ENCODE measurements at regions not wholly inside any gene's neighbourhood (a gene's known extent, or its start where the extent isn't known, plus 50 kb on each side); places are given as distances from the start of the nearest gene placed in this dataset.
"Not testable (repeated sequence)": the region's sequence is repeated elsewhere in the genome, so short reads cannot be mapped to it uniquely, and the experiment has no call there.

- DNase-seq: no peak
Measured at GRCh38 chr3:194028434-194029004, 107.4 kb upstream of the HES1 start.

DNA sequence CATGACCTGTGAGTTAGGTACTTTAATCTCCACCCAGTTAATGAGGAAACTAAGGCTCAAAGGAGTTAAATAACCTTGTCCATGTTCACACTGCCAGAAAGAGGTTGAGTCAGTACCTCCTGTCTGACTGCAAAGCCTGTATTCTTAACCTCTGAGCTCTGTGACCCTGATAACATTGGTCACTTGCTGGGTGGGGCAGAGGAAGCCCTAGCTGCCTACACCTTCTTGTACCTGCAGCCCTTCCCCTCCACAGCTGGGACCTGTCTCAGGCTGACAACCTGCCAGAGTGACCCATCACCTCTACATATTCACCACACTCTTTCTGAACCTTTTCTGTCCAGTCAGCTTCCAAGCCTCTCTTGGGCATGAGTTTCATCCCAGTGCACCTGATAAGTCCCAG is 106.1 kb upstream of the HES1 start:
- no peak for DNase-seq

GRCh38 chr3:194030372-194030771 is 105.6 kb upstream of the HES1 start:
- DNase-seq: no peak

DNA sequence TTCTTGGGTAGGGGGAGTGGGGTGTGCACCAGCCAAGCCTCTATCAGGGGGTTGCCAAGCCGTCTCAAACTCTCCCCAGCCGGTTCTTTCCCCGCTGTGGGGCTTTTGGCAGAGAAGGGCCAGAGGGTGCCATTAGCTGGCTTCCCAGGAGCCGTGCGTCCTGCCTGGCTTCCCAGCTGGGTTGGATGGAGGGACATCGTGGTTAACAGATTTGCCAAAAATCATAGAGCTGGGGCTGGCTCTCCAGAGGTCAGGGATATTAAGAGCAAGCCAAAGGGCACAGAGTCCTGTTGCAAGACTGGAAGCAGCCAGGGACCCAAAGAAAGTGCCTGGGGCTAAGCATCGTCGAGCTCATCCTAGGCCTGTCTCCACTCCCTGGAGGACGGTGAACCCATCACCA is 104.6 kb upstream of the HES1 start:
- DNase-seq: no peak

GRCh38 chr3:194031867-194032635 is 103.9 kb upstream of the HES1 start:
- DNase-seq: no peak

- DNase-seq: no peak
Measured at GRCh38 chr3:194032828-194033435, 103.0 kb upstream of the HES1 start.

GRCh38 chr3:194034346-194035336 is 101.3 kb upstream of the HES1 start:
- no peak for DNase-seq

DNA sequence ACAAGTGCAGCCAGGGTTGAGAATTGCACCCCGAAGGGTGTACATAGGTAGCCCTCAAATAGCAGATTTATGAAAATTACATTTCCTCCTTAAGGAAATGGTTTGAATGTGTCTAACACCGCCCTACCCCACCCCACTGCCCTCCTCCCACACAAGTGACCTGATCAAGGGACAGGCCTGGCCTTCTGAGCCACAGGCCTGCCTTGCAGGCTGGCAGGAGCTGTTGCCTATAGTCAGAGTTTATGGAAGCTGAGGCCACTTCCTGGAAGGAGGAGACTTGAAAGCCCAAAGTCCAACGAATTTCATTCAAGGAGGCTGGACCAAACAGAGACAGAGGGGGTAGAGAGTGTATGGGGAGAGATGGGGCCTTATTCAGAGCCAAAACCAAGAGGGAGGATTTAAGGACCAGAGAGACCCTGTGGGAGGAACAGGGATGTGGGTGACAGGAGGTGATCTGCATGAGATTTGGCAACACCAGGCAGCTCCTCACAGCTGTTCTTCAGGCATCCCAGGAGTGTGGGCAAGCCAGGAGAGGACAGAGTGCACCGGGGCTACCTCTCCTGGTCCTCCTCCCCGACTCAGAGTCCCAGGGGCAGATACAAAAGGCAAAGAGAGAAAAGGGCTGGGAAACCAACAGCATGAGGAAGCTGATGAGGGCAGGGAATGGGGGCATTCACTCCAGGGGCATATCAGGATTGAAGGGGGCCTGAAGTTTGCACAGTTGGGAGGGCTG is 100.4 kb upstream of the HES1 start:
- no peak for DNase-seq

DNA sequence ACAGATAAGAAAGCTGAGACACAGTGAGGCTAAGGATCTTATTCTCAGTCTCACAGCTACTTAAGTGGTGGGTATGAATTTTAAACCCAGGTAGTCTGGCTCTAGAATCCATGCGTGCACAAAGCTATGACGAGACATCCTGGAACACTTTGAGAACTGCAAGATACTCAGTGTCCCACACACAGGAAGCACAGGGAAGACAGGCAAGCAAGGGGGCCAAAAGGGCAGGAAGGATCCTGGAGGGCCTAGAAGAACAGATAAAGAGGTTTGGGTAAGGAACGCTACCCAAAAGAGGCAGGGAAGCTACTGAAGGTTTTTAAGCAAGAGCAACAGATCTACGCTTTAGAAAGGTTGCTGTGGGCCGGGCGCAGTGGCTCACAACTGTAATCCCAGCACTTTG is 99.1 kb upstream of the HES1 start:
- no peak for DNase-seq

DNA sequence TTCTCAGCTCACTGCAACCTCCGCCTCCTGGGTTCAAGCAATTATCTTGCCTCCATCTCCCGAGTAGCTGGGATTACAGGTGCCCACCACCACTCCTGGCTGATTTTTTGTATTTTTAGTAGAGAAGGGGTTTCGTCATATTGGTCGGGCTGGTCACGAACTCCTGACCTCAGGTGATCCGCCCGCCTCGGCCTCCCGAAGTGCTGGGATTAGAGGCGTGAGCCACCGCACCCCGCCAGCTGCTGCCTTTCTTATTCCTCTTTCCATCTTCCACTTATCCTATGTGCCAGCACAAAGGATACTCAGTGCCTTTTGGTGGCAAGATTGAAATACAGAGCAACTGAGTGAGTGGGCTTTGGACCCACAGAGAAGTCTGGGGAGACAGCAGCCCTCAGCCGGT is 97.6 kb upstream of the HES1 start:
- DNase-seq: not testable (repeated sequence)

DNA sequence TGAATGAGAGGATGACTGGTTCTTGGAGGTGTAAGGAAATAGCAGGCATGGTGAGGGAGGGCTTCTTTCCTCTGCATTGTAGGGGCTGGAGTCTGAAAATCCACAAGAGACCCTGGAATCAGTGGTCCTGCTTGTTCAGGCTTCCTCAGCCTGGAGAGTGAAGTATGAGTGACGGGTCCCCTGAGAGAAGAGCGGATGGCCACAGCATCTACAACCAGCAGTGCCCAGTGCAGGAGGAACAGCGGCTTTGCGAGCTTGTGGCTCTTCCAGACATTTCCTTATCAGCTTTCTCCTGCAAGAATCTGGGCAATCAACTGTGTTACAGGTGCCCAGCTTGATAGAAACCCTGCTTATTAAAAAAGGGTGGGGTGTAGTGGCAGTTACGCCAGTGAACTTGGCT is 97.0 kb upstream of the HES1 start:
- no peak for DNase-seq

DNA sequence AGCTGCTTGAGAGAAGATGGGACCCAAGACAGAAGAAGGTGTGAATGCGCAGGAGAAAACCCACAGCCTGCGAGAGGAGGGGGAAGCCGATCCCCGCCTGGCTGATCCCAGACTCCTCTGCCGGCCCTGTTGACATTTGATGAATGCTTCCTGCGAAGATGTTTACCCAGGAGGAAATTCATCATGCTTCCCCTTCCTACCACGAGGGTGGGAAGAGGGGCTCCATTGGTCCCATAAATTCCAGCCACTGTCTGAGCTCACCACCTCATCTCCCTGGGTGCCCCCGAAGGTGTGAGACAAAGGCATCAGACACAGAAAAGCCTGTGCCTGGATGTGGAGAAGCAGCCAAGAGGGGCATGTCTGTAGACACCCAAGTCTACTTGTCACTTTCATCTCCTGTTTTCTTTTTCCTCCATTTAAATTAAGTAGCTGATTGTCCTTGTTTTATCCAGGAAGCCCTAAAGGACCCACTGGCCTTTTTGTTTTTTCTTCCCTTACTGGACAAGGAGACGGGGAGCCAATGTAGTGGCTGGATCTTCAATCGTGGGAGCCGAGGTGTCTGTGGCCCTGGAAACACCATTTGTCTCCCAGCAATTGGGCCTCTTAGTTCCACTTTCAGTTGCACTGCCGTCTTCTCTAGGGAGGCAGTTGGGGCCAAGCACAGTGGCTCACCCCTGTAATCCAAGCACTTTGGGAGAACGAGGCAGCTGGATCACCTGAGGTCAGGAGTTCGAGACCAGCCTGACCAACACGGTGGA is 95.3 kb upstream of the HES1 start:
- no peak for DNase-seq

DNA sequence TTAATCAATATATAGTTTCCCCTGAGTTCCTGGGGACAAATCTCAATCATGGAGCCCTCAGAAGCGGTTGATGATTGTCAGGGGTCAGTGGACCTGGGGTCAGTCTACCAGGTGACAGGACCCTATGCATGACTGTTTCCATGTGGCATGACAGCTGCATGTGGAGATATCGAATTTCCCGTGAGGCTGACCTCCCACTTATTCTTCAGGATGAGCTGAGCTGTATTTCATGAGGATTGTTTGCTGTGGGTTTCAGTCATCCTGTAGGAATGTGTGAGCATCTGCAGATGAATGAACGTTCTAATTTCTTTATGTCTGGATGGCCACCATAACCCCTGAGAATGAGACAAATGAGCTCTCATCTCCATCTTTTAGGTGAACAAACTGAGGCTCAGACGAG is 93.0 kb upstream of the HES1 start:
- no peak for DNase-seq

- DNase-seq: no peak
Measured at GRCh38 chr3:194043516-194043915, 92.4 kb upstream of the HES1 start.

- DNase-seq: no peak
Measured at GRCh38 chr3:194045289-194045688, 90.7 kb upstream of the HES1 start.

DNA sequence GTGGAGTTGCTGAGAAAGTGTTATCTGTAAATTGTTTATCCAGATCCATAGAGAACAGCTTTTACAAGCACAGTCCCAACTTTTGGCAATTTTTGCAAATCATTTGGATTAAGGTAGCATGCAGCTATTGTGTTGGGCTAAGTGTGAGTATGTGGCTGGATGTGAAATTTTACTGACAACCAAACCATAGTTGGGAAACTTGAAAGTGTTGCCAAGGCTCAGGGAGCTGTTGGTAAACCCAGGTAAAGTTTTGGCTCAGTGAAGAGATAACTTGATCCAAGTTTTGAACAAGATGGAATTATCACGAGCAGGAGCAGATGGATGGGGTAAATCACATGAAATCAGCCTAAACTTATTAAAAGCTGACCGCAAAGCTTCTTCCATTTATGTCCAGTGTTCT is 90.0 kb upstream of the HES1 start:
- DNase-seq: no peak

- no peak for DNase-seq
Measured at GRCh38 chr3:194046531-194046930, 89.4 kb upstream of the HES1 start.

GRCh38 chr3:194046995-194047645 is 88.8 kb upstream of the HES1 start:
- DNase-seq: no peak

GRCh38 chr3:194049394-194049793 is 86.6 kb upstream of the HES1 start:
- DNase-seq: no peak

GRCh38 chr3:194050782-194051320 is 85.1 kb upstream of the HES1 start:
- no peak for DNase-seq

All from NCI-H526 (cell line).